ENCODE measurements at regions not wholly inside any gene's neighbourhood (a gene's known extent, or its start where the extent isn't known, plus 50 kb on each side); places are given as distances from the start of the nearest gene placed in this dataset.

GRCh38 chr16:6232056-6232455, 1100.6 kb upstream of the RBFOX1 start:
- Histone ChIP-seq H3K9ac (ENCODE audit: low read depth, low read length) (no peak overlapping the region), H3K9me3 (ENCODE audit: control insufficient read depth, insufficient read depth, low read length) (peaks cover 2% of the 10 kb centered on the region), H3K36me3 (ENCODE audit: insufficient read depth, low read length) (no peaks in the 10 kb centered on the region), H3K4me1 (ENCODE audit: insufficient read depth, low read length) (no peaks in the 10 kb centered on the region)

DNA sequence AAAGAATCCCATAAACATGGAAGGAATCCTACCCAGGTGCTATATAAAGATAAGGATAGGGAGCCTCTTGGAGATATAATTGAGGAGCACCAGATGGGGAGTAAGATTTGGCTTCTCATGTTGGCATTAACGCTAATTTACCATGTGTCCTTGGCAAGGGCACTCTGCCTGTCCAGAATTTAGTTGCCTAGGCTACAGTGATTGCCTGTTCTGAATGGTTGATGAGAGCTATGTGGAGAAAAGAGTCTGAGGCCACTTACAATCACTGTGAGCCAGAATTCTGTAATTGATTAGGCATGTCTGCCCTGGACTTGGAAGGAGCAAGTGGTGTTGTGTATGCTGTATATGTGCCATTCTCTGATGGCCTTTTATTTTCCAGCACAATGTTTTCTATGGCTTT, 1101.2 kb upstream of the RBFOX1 start:
- H3K9ac ChIP-seq (ENCODE audit: low read depth, low read length): no peak overlapping the region
- peaks cover 2% of the 10 kb centered on the region for H3K9me3 ChIP-seq (ENCODE audit: control insufficient read depth, insufficient read depth, low read length)
- no peaks in the 10 kb centered on the region for H3K36me3 ChIP-seq (ENCODE audit: insufficient read depth, low read length)
- no peaks in the 10 kb centered on the region for H3K4me1 ChIP-seq (ENCODE audit: insufficient read depth, low read length)

GRCh38 chr16:6229186-6229585, 1103.5 kb upstream of the RBFOX1 start:
- no peaks in the 10 kb centered on the region for H3K36me3 ChIP-seq (ENCODE audit: insufficient read depth, low read length)
- peaks cover 2% of the 10 kb centered on the region for H3K9me3 ChIP-seq (ENCODE audit: control insufficient read depth, insufficient read depth, low read length)
- no peak overlapping the region for H3K9ac ChIP-seq (ENCODE audit: low read depth, low read length)
- H3K4me1 ChIP-seq (ENCODE audit: insufficient read depth, low read length): no peaks in the 10 kb centered on the region

DNA sequence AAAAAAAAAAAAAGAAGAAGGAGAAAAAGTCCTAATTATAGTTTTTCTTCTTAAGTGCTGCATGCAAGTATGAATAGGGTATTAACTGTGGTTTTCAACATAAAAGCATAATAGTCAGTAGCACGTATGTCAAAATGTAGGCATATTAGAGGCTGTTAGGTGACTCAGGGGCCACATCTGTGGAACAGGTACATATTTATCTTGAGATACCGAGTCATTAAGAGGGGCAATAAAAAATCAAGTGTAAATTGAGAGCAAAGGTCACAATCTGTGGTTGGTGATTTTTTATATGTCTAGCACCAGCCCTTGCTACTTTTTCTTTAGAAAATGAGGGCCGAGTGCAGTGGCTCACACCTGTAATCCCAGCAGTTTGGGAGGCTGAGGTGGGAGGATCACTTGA, 1113.8 kb upstream of the RBFOX1 start:
- H3K9ac ChIP-seq (ENCODE audit: low read depth, low read length): no peak overlapping the region
- H3K4me1 ChIP-seq (ENCODE audit: insufficient read depth, low read length): 0 out of 2 replicates have a peak, but pooled peaks cover 10% of the 10 kb centered on the region
- 0 out of 2 replicates have a peak, but pooled peaks cover under 1% of the 10 kb centered on the region for H3K9me3 ChIP-seq (ENCODE audit: control insufficient read depth, insufficient read depth, low read length)
- no peaks in the 10 kb centered on the region for H3K36me3 ChIP-seq (ENCODE audit: insufficient read depth, low read length)

GRCh38 chr16:6216836-6217235, 1115.8 kb upstream of the RBFOX1 start:
- Histone ChIP-seq H3K9me3 (ENCODE audit: control insufficient read depth, insufficient read depth, low read length) (0 out of 2 replicates have a peak, but pooled peaks cover 3% of the 10 kb centered on the region), H3K9ac (ENCODE audit: low read depth, low read length) (no peak overlapping the region), H3K36me3 (ENCODE audit: insufficient read depth, low read length) (no peaks in the 10 kb centered on the region), H3K4me1 (ENCODE audit: insufficient read depth, low read length) (0 out of 2 replicates have a peak, but pooled peaks cover 10% of the 10 kb centered on the region)

DNA sequence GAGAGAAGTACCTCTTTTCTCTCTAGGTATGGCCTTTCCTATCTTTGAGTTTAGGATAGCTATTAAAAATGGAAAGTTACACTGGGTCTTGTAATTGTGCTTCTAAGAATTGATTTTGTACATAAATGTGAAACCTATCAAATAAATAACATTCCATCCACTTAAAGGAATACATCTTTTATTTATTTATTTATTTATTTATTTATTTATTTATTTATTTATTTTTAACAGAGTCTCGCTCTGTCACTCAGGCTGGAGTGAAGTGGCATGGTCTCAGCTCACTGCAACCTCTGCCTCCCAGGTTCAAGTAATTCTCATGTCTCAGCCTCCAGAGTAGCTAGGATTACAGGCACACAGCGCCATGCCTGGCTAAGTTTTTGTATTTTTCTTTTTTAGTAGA, 1114.0 kb upstream of the EEF2KMT start:
- H3K36me3 ChIP-seq (ENCODE audit: insufficient read depth, low read length): no peaks in the 10 kb centered on the region
- H3K9ac ChIP-seq (ENCODE audit: low read depth, low read length): no peak overlapping the region
- 0 out of 2 replicates have a peak, but pooled peaks cover 10% of the 10 kb centered on the region for H3K4me1 ChIP-seq (ENCODE audit: insufficient read depth, low read length)
- 0 out of 2 replicates have a peak, but pooled peaks cover 3% of the 10 kb centered on the region for H3K9me3 ChIP-seq (ENCODE audit: control insufficient read depth, insufficient read depth, low read length)

DNA sequence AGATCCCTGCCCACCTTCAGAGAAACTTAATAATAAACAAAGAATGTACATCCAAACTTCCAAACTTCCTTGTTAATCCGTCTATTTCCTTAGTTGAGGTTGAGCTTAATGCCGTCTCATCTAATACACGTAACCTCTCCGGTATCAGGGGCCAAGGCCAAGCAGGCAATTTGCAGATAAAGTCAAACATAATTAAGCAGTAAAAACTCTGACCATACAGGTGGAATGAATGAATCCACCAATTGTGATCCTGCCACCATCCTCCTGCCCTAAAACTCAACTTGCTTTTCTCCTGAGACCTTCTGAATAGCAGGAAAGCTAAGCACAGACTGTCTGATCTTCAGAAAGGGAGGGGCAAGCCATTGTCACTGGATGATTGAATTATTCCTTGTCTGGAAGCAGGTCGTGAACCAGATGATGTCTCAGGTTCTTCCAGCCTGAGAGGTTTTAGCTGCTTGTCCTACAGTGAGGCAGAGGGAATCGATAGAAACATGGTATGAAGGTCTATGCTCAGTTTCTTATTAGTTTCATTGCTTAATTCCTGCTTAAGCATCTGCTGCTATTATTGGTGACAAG, 1111.8 kb upstream of the EEF2KMT start:
- no peaks in the 10 kb centered on the region for H3K36me3 ChIP-seq (ENCODE audit: insufficient read depth, low read length)
- no peaks in the 10 kb centered on the region; the same call in 1 of the 2 replicates for H3K4me1 ChIP-seq (ENCODE audit: insufficient read depth, low read length)
- H3K9me3 ChIP-seq (ENCODE audit: control insufficient read depth, insufficient read depth, low read length): 0 out of 2 replicates have a peak, but pooled peaks cover 3% of the 10 kb centered on the region
- H3K9ac ChIP-seq (ENCODE audit: low read depth, low read length): no peak overlapping the region

DNA sequence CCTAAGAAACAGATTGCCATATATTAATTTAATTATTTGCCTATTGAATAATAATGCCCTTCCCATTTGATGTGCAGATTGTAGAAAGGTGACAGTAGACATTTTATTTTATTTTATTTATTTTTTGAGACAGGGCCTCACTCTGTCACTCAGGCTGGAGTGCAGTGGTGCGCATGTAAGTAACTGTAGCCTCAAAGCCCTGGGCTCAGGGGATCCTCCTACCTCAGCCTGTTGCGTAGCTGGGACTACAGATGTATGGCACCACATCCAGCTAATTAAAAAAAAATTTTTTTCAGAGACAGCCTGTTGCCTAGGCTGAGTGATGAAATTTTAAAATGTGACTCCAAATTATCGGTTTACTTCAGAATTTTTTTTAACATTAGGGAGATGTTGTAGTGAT, 1110.0 kb upstream of the EEF2KMT start:
- Histone ChIP-seq H3K9me3 (ENCODE audit: control insufficient read depth, insufficient read depth, low read length) (peaks cover 3% of the 10 kb centered on the region; the same call in 1 of the 2 replicates), H3K36me3 (ENCODE audit: insufficient read depth, low read length) (no peaks in the 10 kb centered on the region), H3K9ac (ENCODE audit: low read depth, low read length) (no peak overlapping the region), H3K4me1 (ENCODE audit: insufficient read depth, low read length) (no peaks in the 10 kb centered on the region; the same call in 1 of the 2 replicates)

DNA sequence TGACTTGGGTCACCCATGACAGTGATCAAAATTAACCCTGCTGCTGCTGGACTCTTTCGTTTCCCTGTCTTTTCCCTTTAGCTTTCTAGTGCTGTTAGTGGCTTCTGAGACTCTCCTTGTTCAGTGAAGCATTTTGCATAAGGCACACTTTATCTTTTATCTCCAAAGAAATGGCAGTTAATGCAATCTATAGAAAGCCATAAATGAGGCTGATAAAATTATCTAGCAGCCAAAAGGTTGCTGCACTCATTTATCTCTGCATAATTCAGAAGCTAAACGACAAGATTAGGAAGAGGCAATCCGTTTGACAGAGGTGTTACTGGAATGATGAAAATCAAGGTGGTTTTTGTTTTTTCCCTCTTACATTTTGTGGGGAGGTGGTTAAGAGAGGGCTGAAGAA, 1109.5 kb upstream of the EEF2KMT start:
- Histone ChIP-seq H3K9ac (ENCODE audit: low read depth, low read length) (no peak overlapping the region), H3K4me1 (ENCODE audit: insufficient read depth, low read length) (no peaks in the 10 kb centered on the region; the same call in 1 of the 2 replicates), H3K9me3 (ENCODE audit: control insufficient read depth, insufficient read depth, low read length) (peaks cover 3% of the 10 kb centered on the region; the same call in 1 of the 2 replicates), H3K36me3 (ENCODE audit: insufficient read depth, low read length) (no peaks in the 10 kb centered on the region)

DNA sequence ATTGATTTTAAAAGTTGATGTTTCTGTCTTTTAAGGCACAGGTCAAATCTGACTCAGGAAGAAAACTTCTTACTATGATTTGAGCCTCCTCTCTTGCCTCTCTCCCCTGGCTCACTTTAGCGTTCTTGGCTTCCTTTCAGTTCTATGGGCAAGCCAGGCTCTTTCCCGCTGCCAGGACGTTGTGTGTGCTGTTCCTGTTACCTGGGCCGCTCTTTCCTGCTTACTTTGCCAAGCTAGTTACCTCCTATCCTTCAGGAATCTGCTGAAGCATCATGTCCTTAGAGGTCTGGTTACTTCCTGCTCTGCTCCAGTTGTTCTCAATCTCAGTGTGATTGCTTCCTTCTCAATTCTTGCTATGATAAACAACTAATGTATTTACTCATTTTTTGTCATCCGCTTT, 1108.5 kb upstream of the EEF2KMT start:
- H3K4me1 ChIP-seq (ENCODE audit: insufficient read depth, low read length): no peaks in the 10 kb centered on the region; the same call in 1 of the 2 replicates
- no peaks in the 10 kb centered on the region for H3K36me3 ChIP-seq (ENCODE audit: insufficient read depth, low read length)
- peaks cover 3% of the 10 kb centered on the region; the same call in 1 of the 2 replicates for H3K9me3 ChIP-seq (ENCODE audit: control insufficient read depth, insufficient read depth, low read length)
- H3K9ac ChIP-seq (ENCODE audit: low read depth, low read length): no peak overlapping the region

- H3K9ac ChIP-seq (ENCODE audit: low read depth, low read length): no peak overlapping the region
These were observed 1107.3 kb upstream of the EEF2KMT start for GRCh38 chr16:6204945-6205344.

GRCh38 chr16:6200861-6201260, 1103.3 kb upstream of the EEF2KMT start:
- H3K9me3 ChIP-seq (ENCODE audit: control insufficient read depth, insufficient read depth, low read length): peaks cover 3% of the 10 kb centered on the region; the same call in 1 of the 2 replicates
- H3K36me3 ChIP-seq (ENCODE audit: insufficient read depth, low read length): no peaks in the 10 kb centered on the region
- peaks cover 20% of the 10 kb centered on the region for H3K4me1 ChIP-seq (ENCODE audit: insufficient read depth, low read length)
- H3K9ac ChIP-seq (ENCODE audit: low read depth, low read length): no peak overlapping the region

More at GRCh38 chr16:6204945-6205344, 1107.3 kb upstream of the EEF2KMT start:
- peaks cover 3% of the 10 kb centered on the region; the same call in 1 of the 2 replicates for H3K9me3 ChIP-seq (ENCODE audit: control insufficient read depth, insufficient read depth, low read length)
- no peaks in the 10 kb centered on the region for H3K36me3 ChIP-seq (ENCODE audit: insufficient read depth, low read length)
- H3K4me1 ChIP-seq (ENCODE audit: insufficient read depth, low read length): no peaks in the 10 kb centered on the region; the same call in 1 of the 2 replicates

GRCh38 chr16:6200271-6200670, 1102.7 kb upstream of the EEF2KMT start:
- H3K9me3 ChIP-seq (ENCODE audit: control insufficient read depth, insufficient read depth, low read length): peaks cover 3% of the 10 kb centered on the region; the same call in 1 of the 2 replicates
- no peak overlapping the region for H3K9ac ChIP-seq (ENCODE audit: low read depth, low read length)

GRCh38 chr16:6195966-6196365, 1098.4 kb upstream of the EEF2KMT start:
- Histone ChIP-seq H3K9me3 (ENCODE audit: control insufficient read depth, insufficient read depth, low read length) (no peaks in the 10 kb centered on the region), H3K4me1 (ENCODE audit: insufficient read depth, low read length) (peaks cover 35% of the 10 kb centered on the region), H3K9ac (ENCODE audit: low read depth, low read length) (peak overlapping the region; percentile 2; the same call in 1 of the 2 replicates), H3K36me3 (ENCODE audit: insufficient read depth, low read length) (no peaks in the 10 kb centered on the region)

More at GRCh38 chr16:6200271-6200670, 1102.7 kb upstream of the EEF2KMT start:
- Histone ChIP-seq H3K36me3 (ENCODE audit: insufficient read depth, low read length) (no peaks in the 10 kb centered on the region), H3K4me1 (ENCODE audit: insufficient read depth, low read length) (peaks cover 23% of the 10 kb centered on the region)

DNA sequence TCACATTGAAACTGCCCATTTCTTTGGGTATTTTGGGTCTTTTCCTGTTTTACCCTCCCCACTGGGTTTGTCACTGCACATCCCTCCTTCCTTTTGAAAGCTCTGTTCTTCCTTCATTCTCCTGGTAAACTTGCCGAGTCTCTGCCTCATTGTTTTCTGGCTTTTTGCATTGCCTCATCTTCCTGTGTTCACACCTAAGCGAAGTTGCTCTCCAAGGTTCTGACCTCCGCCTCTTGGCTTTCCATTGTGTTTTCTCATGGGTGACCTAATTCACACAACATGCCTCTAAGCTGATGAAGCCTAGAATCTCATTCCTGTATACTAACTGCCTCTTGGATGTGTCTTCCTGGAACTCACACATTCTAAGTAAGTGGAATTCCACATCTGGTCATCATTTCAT, 1096.1 kb upstream of the EEF2KMT start:
- no peaks in the 10 kb centered on the region for H3K36me3 ChIP-seq (ENCODE audit: insufficient read depth, low read length)
- no peaks in the 10 kb centered on the region for H3K9me3 ChIP-seq (ENCODE audit: control insufficient read depth, insufficient read depth, low read length)
- no peak overlapping the region for H3K9ac ChIP-seq (ENCODE audit: low read depth, low read length)
- H3K4me1 ChIP-seq (ENCODE audit: insufficient read depth, low read length): peaks cover 35% of the 10 kb centered on the region
